ENCODE measurements at regions not wholly inside any gene's neighbourhood (a gene's known extent, or its start where the extent isn't known, plus 50 kb on each side); places are given as distances from the start of the nearest gene placed in this dataset.

GRCh38 chr1:55382806-55383305 lies 167.7 kb upstream of the USP24 start:
- no peak for TF ChIP-seq CTCF (IDR thresholded peaks at IDR 0.05 in 8 of 11, conservative IDR thresholded peaks at IDR 0.05 in 3 of 11)
- TF ChIP-seq POLR2AphosphoS5 (IDR thresholded peaks at IDR 0.05) = no peak
- TF ChIP-seq POLR2A (IDR thresholded peaks at IDR 0.05) = no peak
